ENCODE measurements at regions not wholly inside any gene's neighbourhood (a gene's known extent, or its start where the extent isn't known, plus 50 kb on each side); places are given as distances from the start of the nearest gene placed in this dataset.

DNA sequence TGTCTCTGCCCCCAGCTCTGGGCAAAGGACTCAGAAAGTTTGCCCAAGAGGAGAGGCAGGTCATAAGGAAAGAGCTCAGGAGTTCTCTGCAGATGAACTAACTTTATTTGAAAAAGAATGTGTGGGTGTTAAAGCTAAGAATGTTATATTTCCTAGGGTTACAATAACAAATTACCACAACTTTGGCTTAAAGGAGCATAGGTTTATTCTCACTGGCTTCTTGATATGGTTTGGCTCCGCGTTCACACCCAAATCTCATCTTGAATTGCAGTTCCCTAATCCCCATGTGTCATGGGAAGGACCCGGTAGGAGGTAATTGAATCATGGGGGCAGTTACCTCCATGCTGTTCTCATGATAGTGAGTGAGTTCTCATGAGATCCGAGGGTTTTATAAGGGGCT, 383.7 kb upstream of the CFAP20DC start:
- intact Hi-C loops (cut with DNase I) = no loop called here
- no peaks in the 10 kb centered on the region for H3K4me1 ChIP-seq
- H3K27me3 ChIP-seq = no peaks in the 10 kb centered on the region
- no peak overlapping the region for H3K4me3 ChIP-seq
- no peaks in the 10 kb centered on the region for H3K36me3 ChIP-seq
- DNase-seq (ENCODE audit: extremely low spot score in 2 of 2) = no peak
- no peak overlapping the region for H3K27ac ChIP-seq
- TF ChIP-seq POLR2A (IDR thresholded peaks at IDR 0.05) (no peak), POLR2AphosphoS5 (IDR thresholded peaks at IDR 0.05; ENCODE audit: insufficient read depth in 1 of 2, low read depth in 1 of 2) (no peak)
- TF ChIP-seq, protein P1, sequence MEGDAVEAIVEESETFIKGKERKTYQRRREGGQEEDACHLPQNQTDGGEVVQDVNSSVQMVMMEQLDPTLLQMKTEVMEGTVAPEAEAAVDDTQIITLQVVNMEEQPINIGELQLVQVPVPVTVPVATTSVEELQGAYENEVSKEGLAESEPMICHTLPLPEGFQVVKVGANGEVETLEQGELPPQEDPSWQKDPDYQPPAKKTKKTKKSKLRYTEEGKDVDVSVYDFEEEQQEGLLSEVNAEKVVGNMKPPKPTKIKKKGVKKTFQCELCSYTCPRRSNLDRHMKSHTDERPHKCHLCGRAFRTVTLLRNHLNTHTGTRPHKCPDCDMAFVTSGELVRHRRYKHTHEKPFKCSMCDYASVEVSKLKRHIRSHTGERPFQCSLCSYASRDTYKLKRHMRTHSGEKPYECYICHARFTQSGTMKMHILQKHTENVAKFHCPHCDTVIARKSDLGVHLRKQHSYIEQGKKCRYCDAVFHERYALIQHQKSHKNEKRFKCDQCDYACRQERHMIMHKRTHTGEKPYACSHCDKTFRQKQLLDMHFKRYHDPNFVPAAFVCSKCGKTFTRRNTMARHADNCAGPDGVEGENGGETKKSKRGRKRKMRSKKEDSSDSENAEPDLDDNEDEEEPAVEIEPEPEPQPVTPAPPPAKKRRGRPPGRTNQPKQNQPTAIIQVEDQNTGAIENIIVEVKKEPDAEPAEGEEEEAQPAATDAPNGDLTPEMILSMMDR (IDR thresholded peaks at IDR 0.05) = no peak
- H3K9me3 ChIP-seq = no peaks in the 10 kb centered on the region

DNA sequence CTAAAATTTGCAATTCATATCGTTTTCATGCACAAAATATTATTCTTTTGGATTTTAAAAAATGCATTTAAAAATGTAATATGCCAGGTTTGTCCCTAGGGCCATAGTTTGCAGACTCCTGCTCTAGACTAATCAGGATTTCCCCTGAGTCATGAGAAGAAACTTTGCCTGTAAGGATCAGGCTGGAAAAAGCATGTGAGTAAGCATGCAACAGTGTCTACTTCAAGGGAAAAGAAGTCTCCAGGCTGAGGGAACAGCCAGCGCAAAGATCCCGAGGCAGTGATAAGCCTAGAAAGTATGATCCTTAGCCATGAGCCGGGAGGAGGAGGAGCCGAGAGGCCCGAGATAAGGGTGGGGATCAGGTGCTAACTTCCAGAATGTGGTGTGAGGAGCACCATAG, 382.8 kb upstream of the CFAP20DC start:
- Histone ChIP-seq H3K4me3 (no peak overlapping the region), H3K9me3 (no peaks in the 10 kb centered on the region), H3K4me1 (no peaks in the 10 kb centered on the region), H3K36me3 (no peaks in the 10 kb centered on the region), H3K27me3 (no peaks in the 10 kb centered on the region), H3K27ac (no peak overlapping the region)
- intact Hi-C loops (cut with DNase I) = no loop called here
- no peak for DNase-seq (ENCODE audit: extremely low spot score in 2 of 2)
- no peak for TF ChIP-seq POLR2AphosphoS5 (IDR thresholded peaks at IDR 0.05; ENCODE audit: insufficient read depth in 1 of 2, low read depth in 1 of 2)
- TF ChIP-seq, protein P1 (IDR thresholded peaks at IDR 0.05) = no peak
- no peak for TF ChIP-seq POLR2A (IDR thresholded peaks at IDR 0.05)

DNA sequence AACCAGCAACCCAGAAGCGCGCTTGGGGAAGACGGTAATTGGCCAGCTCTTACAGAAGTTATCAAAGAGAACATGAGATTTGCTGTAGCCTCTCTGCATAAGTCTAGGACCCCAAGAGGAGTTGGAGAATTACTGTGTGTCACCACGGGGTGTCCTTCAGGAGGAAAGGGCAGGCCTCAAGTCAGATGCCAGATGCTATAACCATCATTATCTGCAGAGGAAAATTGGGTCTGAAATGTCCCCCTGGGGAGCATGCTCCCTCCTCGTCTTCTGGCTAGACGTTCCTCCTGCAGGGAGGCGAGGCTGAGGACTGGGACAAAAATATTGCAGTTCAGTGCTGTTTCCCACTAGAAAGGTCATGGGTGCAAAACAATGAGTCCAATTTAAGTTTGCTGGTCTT, 380.5 kb upstream of the CFAP20DC start:
- H3K27ac ChIP-seq = no peak overlapping the region
- H3K27me3 ChIP-seq = no peaks in the 10 kb centered on the region
- DNase-seq (ENCODE audit: extremely low spot score in 2 of 2) = no peak
- H3K9me3 ChIP-seq = no peaks in the 10 kb centered on the region
- no peaks in the 10 kb centered on the region for H3K36me3 ChIP-seq
- intact Hi-C loops (cut with DNase I) = no loop called here
- no peak for TF ChIP-seq POLR2AphosphoS5 (IDR thresholded peaks at IDR 0.05; ENCODE audit: insufficient read depth in 1 of 2, low read depth in 1 of 2)
- TF ChIP-seq, protein P1 (IDR thresholded peaks at IDR 0.05) = no peak
- TF ChIP-seq POLR2A (IDR thresholded peaks at IDR 0.05) = no peak
- H3K4me3 ChIP-seq = no peak overlapping the region
- no peaks in the 10 kb centered on the region for H3K4me1 ChIP-seq

DNA sequence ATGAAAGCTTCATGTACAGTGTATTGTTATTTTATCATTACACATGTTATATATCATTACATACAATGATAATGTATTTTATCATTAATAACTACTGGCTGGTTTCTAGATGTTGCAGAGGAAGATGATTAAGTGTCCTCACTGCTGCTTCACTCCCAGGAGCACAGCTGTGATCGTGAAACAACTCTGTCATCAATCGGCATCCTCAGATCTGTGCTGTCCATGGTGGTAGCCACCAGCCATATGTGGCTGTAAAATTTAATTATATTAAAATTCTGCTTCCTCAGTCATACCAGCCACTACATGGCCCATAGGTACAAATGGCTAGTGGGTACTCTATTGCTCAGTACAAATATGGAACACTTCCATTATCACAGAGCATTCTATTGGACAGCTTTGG, 379.4 kb upstream of the CFAP20DC start:
- no peaks in the 10 kb centered on the region for H3K36me3 ChIP-seq
- no peak overlapping the region for H3K4me3 ChIP-seq
- DNase-seq (ENCODE audit: extremely low spot score in 2 of 2) = no peak
- no peak overlapping the region for H3K27ac ChIP-seq
- intact Hi-C loops (cut with DNase I) = no loop called here
- H3K27me3 ChIP-seq = no peaks in the 10 kb centered on the region
- no peaks in the 10 kb centered on the region for H3K4me1 ChIP-seq
- no peaks in the 10 kb centered on the region for H3K9me3 ChIP-seq
- no peak for TF ChIP-seq POLR2AphosphoS5 (IDR thresholded peaks at IDR 0.05; ENCODE audit: insufficient read depth in 1 of 2, low read depth in 1 of 2)
- TF ChIP-seq, protein P1 (IDR thresholded peaks at IDR 0.05) = no peak

DNA sequence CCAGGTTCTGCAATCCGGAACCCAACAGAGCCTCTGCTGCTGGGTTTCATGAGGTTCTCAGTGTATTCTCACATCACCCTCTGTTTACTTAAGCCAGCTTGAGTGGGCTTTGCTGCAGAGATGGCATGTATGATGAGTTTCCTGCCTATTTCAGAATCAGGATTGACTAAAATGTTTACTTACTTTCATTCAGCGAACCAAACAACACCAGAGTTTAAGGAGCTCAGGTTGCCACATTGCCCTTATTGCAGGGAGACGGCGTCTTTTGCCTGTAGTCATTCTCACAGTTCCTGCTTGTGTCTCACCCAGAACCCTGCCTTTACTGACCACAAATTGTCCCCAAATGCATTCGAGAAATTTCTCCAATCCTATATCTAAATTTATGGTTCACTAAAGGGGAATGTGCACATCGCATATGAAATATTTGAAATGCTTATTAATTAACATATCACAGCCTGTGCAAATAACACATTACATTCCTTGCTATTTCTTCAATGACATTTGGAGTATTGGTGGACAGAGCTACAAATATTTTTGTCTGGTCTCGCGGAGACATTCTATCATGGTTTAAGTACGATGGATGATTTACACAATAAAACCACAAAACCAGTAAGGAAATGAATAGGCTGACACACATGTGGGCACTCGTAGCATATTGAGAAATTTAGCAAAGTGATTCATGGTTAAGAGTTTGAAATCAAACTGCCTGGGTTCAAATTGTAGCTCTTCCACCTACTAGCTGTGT, 377.2 kb upstream of the CFAP20DC start:
- Histone ChIP-seq H3K27ac (no peak overlapping the region), H3K9me3 (no peaks in the 10 kb centered on the region), H3K4me1 (no peaks in the 10 kb centered on the region), H3K4me3 (no peak overlapping the region), H3K36me3 (no peaks in the 10 kb centered on the region), H3K27me3 (no peaks in the 10 kb centered on the region)
- intact Hi-C loops (cut with DNase I) = no loop called here
- TF ChIP-seq POLR2A (IDR thresholded peaks at IDR 0.05) = no peak
- TF ChIP-seq, protein P1 (IDR thresholded peaks at IDR 0.05) = no peak
- no peak for TF ChIP-seq POLR2AphosphoS5 (IDR thresholded peaks at IDR 0.05; ENCODE audit: insufficient read depth in 1 of 2, low read depth in 1 of 2)
- DNase-seq (ENCODE audit: extremely low spot score in 2 of 2) = no peak

Measured in vagina (tissue), 2 donors.